ENCODE measurements at regions not wholly inside any gene's neighbourhood (a gene's known extent, or its start where the extent isn't known, plus 50 kb on each side); places are given as distances from the start of the nearest gene placed in this dataset.

DNA sequence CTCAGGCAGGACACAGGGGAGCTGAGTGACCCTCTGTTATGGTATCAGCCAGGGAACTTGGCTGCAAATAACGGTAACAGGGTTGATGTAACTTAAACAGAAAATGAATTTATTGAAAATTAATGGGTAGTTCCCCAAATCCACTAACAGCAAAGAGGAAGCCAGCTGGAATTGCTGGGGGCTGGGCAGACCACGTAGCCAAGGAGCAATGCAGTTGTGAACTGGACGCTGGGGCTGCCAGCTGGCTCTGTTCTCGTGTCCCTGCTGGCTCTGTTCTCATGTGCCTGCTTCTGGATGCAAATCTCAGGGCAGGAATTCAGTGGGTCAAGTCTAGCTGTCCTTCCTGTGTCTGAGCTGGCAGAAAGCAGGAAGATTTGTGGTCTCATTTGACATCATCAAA is 1383.3 kb upstream of the TMEM132C start:
- TF ChIP-seq, protein P1, sequence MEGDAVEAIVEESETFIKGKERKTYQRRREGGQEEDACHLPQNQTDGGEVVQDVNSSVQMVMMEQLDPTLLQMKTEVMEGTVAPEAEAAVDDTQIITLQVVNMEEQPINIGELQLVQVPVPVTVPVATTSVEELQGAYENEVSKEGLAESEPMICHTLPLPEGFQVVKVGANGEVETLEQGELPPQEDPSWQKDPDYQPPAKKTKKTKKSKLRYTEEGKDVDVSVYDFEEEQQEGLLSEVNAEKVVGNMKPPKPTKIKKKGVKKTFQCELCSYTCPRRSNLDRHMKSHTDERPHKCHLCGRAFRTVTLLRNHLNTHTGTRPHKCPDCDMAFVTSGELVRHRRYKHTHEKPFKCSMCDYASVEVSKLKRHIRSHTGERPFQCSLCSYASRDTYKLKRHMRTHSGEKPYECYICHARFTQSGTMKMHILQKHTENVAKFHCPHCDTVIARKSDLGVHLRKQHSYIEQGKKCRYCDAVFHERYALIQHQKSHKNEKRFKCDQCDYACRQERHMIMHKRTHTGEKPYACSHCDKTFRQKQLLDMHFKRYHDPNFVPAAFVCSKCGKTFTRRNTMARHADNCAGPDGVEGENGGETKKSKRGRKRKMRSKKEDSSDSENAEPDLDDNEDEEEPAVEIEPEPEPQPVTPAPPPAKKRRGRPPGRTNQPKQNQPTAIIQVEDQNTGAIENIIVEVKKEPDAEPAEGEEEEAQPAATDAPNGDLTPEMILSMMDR (IDR thresholded peaks at IDR 0.05; ENCODE audit: borderline replicate concordance, extremely low read depth, insufficient read depth) = no peak
- no peaks in the 10 kb centered on the region for H3K27me3 ChIP-seq (ENCODE audit: control insufficient read depth, insufficient read depth, low read length)

DNA sequence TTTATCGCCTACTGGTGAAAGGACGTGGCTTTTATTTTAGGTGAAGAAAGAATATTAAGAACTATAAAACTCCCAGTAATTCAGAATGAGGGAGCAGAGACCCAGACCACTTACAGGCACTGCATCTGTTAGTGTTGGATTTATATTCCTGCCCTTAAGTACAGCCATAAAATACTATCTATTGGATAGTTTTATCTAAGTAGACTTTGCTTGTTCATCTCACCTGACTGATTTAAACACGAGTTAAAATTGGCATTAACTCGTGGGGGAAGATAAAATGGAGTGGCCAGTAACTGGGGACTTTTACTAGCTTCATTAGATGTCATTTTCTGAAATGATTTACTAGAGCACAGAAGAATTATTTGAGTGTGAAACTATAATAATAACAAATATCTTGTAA is 1377.5 kb upstream of the TMEM132C start:
- FAIRE-seq = no peak

More for the DNA sequence above, 1383.3 kb upstream of the TMEM132C start:
- no peak overlapping the region for H3K4me3 ChIP-seq (ENCODE audit: low read length in 3 of 3)
- H3K4me1 ChIP-seq (ENCODE audit: control insufficient read depth in 2 of 3, insufficient read depth in 2 of 3, low read depth in 1 of 3, low read length in 3 of 3) = no peaks in the 10 kb centered on the region
- no peaks in the 10 kb centered on the region for H3K36me3 ChIP-seq (ENCODE audit: control insufficient read depth in 2 of 3, insufficient read depth in 3 of 3, low read length in 3 of 3)
- no peaks in the 10 kb centered on the region for H3K9me3 ChIP-seq (ENCODE audit: control insufficient read depth in 2 of 3, insufficient read depth in 1 of 3, low read length in 3 of 3)
- no peak for FAIRE-seq
- H3K27ac ChIP-seq (ENCODE audit: low read depth in 2 of 2, low read length in 2 of 2) = no peak overlapping the region
- no peak overlapping the region for H3K9ac ChIP-seq (ENCODE audit: low read length in 3 of 3)
- intact Hi-C loops (cut with DNase I) = no loop called here
- peak in 3 of 5 donors; percentile 21 to 70 (median 32) for DNase-seq

DNA sequence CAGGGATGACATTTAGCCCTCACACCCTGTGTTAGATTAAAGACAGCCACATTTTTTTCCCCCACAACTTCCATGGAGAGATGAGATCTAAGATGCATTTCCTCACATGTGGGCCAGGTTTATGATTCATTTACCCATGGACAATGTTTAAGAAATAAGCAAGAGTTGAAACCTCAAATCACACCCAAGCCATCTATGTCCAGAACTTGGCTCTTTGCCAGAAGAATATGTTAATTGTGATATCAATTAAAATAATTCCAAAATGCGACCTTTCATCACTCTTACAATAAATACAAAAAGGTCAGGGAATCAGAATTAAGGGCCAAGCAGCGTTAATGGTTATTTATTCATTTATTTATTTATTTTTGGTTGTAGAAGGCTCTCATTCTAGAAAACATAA is 1376.9 kb upstream of the TMEM132C start:
- Histone ChIP-seq H3K4me3 (ENCODE audit: low read length in 3 of 3) (no peak overlapping the region), H3K4me1 (ENCODE audit: control insufficient read depth in 2 of 3, insufficient read depth in 2 of 3, low read depth in 1 of 3, low read length in 3 of 3) (no peaks in the 10 kb centered on the region), H3K9ac (ENCODE audit: low read length in 3 of 3) (no peak overlapping the region), H3K9me3 (ENCODE audit: control insufficient read depth in 2 of 3, insufficient read depth in 1 of 3, low read length in 3 of 3) (peaks cover 0 to 7% (median 0%) of the 10 kb centered on the region in 3 donors), H3K36me3 (ENCODE audit: control insufficient read depth in 2 of 3, insufficient read depth in 3 of 3, low read length in 3 of 3) (no peaks in the 10 kb centered on the region), H3K27ac (ENCODE audit: low read depth in 2 of 2, low read length in 2 of 2) (no peak overlapping the region), H3K27me3 (ENCODE audit: control insufficient read depth, insufficient read depth, low read length) (no peaks in the 10 kb centered on the region)
- FAIRE-seq = no peak
- DNase-seq = no peak
- TF ChIP-seq, protein P1 (IDR thresholded peaks at IDR 0.05; ENCODE audit: borderline replicate concordance, extremely low read depth, insufficient read depth) = no peak
- intact Hi-C loops (cut with DNase I) = no loop called here

More for the DNA sequence above, 1377.5 kb upstream of the TMEM132C start:
- Histone ChIP-seq H3K27ac (ENCODE audit: low read depth in 2 of 2, low read length in 2 of 2) (no peak overlapping the region), H3K36me3 (ENCODE audit: control insufficient read depth in 2 of 3, insufficient read depth in 3 of 3, low read length in 3 of 3) (no peaks in the 10 kb centered on the region), H3K9me3 (ENCODE audit: control insufficient read depth in 2 of 3, insufficient read depth in 1 of 3, low read length in 3 of 3) (peaks cover 0 to 7% (median 0%) of the 10 kb centered on the region in 3 donors), H3K27me3 (ENCODE audit: control insufficient read depth, insufficient read depth, low read length) (no peaks in the 10 kb centered on the region), H3K4me1 (ENCODE audit: control insufficient read depth in 2 of 3, insufficient read depth in 2 of 3, low read depth in 1 of 3, low read length in 3 of 3) (no peaks in the 10 kb centered on the region), H3K4me3 (ENCODE audit: low read length in 3 of 3) (no peak overlapping the region), H3K9ac (ENCODE audit: low read length in 3 of 3) (no peak overlapping the region)
- DNase-seq = no peak
- intact Hi-C loops (cut with DNase I) = no loop called here
- TF ChIP-seq, protein P1 (IDR thresholded peaks at IDR 0.05; ENCODE audit: borderline replicate concordance, extremely low read depth, insufficient read depth) = no peak

DNA sequence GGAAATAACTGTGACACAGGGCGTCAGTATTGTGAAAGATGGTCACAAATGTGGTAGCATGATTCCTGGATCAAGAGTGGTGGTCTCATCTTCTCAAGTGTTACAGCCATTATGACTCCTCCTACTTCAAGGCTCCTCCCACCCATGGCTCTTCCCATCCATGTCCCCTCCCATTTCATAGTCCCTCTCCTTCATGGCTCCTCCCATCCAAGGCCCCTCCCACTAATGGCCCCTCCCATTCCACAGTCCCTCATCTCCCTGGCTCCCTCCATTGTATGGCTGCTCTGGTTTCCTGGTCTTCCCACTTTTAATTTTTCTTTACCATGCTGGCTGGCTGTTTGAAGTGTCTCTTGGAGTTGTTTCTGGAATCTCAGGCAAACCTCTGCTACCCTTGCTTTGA is 1375.2 kb upstream of the TMEM132C start:
- no peaks in the 10 kb centered on the region for H3K4me1 ChIP-seq (ENCODE audit: control insufficient read depth in 2 of 3, insufficient read depth in 2 of 3, low read depth in 1 of 3, low read length in 3 of 3)
- no peaks in the 10 kb centered on the region for H3K36me3 ChIP-seq (ENCODE audit: control insufficient read depth in 2 of 3, insufficient read depth in 3 of 3, low read length in 3 of 3)
- no peak overlapping the region for H3K9ac ChIP-seq (ENCODE audit: low read length in 3 of 3)
- TF ChIP-seq, protein P1 (IDR thresholded peaks at IDR 0.05; ENCODE audit: borderline replicate concordance, extremely low read depth, insufficient read depth) = no peak
- no peak overlapping the region for H3K27ac ChIP-seq (ENCODE audit: low read depth in 2 of 2, low read length in 2 of 2)
- no peaks in the 10 kb centered on the region for H3K27me3 ChIP-seq (ENCODE audit: control insufficient read depth, insufficient read depth, low read length)
- FAIRE-seq (no peak), DNase-seq (no peak)
- peaks cover 0 to 7% (median 0%) of the 10 kb centered on the region in 3 donors for H3K9me3 ChIP-seq (ENCODE audit: control insufficient read depth in 2 of 3, insufficient read depth in 1 of 3, low read length in 3 of 3)
- no peak overlapping the region for H3K4me3 ChIP-seq (ENCODE audit: low read length in 3 of 3)
- intact Hi-C loops (cut with DNase I) = no loop called here
